Lower leg skin (tissue), 3 donors: ENCODE measurements at regions not wholly inside any gene's neighbourhood (a gene's known extent, or its start where the extent isn't known, plus 50 kb on each side); places are given as distances from the start of the nearest gene placed in this dataset.

Experiments
- CTCF ChIP-seq, 3 donors: fragments of 450-650 bp; IDR thresholded peaks; one replicate each; pipeline ENCODE4 v1.5.1; 2016; ENCODE audit warnings: antibody characterized with exemption in 3 of 3, mild to moderate bottlenecking in 3 of 3, moderate library complexity in 2 of 3
- POLR2A ChIP-seq, 2 donors: fragments of 450-650 bp; IDR thresholded peaks; one replicate each; pipeline ENCODE4 v1.6.1; 2016 to 2017; ENCODE audit warnings: antibody characterized with exemption in 2 of 2, mild to moderate bottlenecking in 1 of 2, moderate library complexity in 1 of 2

DNA sequence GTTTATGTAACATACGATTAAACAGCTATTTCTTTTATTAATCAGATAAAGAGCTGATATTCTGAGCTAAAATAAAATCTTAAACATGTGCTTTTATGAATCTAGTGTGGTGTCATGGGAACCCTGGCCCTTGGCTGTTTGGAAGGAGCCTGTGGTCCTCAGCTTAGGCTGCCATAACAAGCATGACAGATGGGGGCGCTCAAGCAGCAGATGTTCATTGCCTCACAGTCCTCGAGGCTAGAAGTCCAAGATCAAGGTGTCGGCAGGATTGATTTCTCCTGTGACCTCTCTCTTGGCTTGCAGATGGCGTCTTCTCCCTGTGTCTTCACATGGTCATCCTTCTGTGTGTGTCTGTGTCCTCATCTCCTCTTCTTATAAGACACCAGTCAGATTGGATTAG lies 448.2 kb downstream of the GADD45G start:
- no peak for TF ChIP-seq POLR2A (IDR thresholded peaks at IDR 0.05)
- TF ChIP-seq CTCF (IDR thresholded peaks at IDR 0.05): no peak
